ENCODE measurements at regions not wholly inside any gene's neighbourhood (a gene's known extent, or its start where the extent isn't known, plus 50 kb on each side); places are given as distances from the start of the nearest gene placed in this dataset. TPM values are rescaled to one million over a fixed set of nuclear protein-coding genes. Genes with fewer than 3 reads are reported as not detected.

GRCh38 chr11:24421766-24422165, 75.1 kb upstream of the LUZP2 start:
- no peaks in the 10 kb centered on the region for H3K36me3 ChIP-seq (ENCODE audit: control insufficient read depth in 2 of 3, insufficient read depth in 3 of 3, low read length in 3 of 3)
- Mint-ChIP-seq H3K9me3 (peaks cover 0 to 13% (median 3%) of the 10 kb centered on the region in 11 donors), H3K36me3 (no peaks in the 10 kb centered on the region), H3K4me1 (no peaks in the 10 kb centered on the region), H3K4me3 (no peak overlapping the region), H3K27me3 (no peaks in the 10 kb centered on the region), H3K27ac (no peak overlapping the region)
- ATAC-seq (no peak), DNase-seq (no peak)
- no peaks in the 10 kb centered on the region for H3K27me3 ChIP-seq (ENCODE audit: control insufficient read depth in 2 of 2, insufficient read depth in 2 of 2, low read length in 2 of 2)
- H3K4me1 ChIP-seq (ENCODE audit: control insufficient read depth in 2 of 2, insufficient read depth in 2 of 2, low read length in 2 of 2) = no peaks in the 10 kb centered on the region
- CTCF ChIA-PET = no interaction called here
- H3K9me3 ChIP-seq (ENCODE audit: control insufficient read depth in 2 of 3, low read length in 3 of 3) = no peaks in the 10 kb centered on the region
- intact Hi-C loops (cut with micrococcal nuclease) = no loop called here
- POLR2A ChIA-PET = no interaction called here
- H3K27ac ChIP-seq (ENCODE audit: low read depth, low read length) = no peak overlapping the region
- no peak overlapping the region for H3K4me3 ChIP-seq (ENCODE audit: low read length)

GRCh38 chr11:24422376-24422775, 74.5 kb upstream of the LUZP2 start:
- DNase-seq (no peak), ATAC-seq (no peak)
- no peaks in the 10 kb centered on the region for H3K4me1 Mint-ChIP-seq
- no peaks in the 10 kb centered on the region for H3K36me3 Mint-ChIP-seq
- H3K9me3 Mint-ChIP-seq = peaks cover 0 to 10% (median 1%) of the 10 kb centered on the region in 11 donors
- Histone ChIP-seq H3K27ac (ENCODE audit: low read depth, low read length) (no peak overlapping the region), H3K36me3 (ENCODE audit: control insufficient read depth in 2 of 3, insufficient read depth in 3 of 3, low read length in 3 of 3) (no peaks in the 10 kb centered on the region), H3K4me1 (ENCODE audit: control insufficient read depth in 2 of 2, insufficient read depth in 2 of 2, low read length in 2 of 2) (no peaks in the 10 kb centered on the region), H3K27me3 (ENCODE audit: control insufficient read depth in 2 of 2, insufficient read depth in 2 of 2, low read length in 2 of 2) (no peaks in the 10 kb centered on the region), H3K9me3 (ENCODE audit: control insufficient read depth in 2 of 3, low read length in 3 of 3) (no peaks in the 10 kb centered on the region), H3K4me3 (ENCODE audit: low read length) (no peak overlapping the region)
- CTCF ChIA-PET = no interaction called here
- H3K27ac Mint-ChIP-seq = no peak overlapping the region
- no peaks in the 10 kb centered on the region for H3K27me3 Mint-ChIP-seq
- POLR2A ChIA-PET = no interaction called here
- no peak overlapping the region for H3K4me3 Mint-ChIP-seq
- intact Hi-C loops (cut with micrococcal nuclease) = no loop called here

DNA sequence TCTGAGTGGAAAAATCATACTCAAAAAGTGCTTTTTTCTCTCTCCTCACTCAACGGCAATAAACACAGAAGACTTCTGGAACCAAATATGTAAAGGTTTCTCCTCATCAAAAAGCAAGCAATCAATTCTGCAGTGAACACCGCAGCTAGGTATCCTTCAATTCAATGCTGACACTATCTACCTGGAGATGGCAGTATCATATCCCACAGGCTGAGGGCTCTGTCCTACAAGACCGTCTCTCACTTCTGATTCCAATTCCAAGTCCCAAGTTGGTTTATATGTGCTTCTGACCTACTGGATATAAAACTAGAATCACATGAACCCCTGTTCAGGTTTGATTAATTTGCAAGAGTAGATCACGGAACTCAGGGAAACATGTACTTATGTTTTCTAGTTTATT, 59.7 kb upstream of the LUZP2 start:
- DNase-seq (no peak), ATAC-seq (no peak)
- H3K4me3 Mint-ChIP-seq = no peak overlapping the region
- H3K27me3 Mint-ChIP-seq = no peaks in the 10 kb centered on the region
- no peaks in the 10 kb centered on the region for H3K36me3 Mint-ChIP-seq
- H3K4me3 ChIP-seq (ENCODE audit: low read length) = no peak overlapping the region
- CTCF ChIA-PET = no interaction called here
- H3K27me3 ChIP-seq (ENCODE audit: control insufficient read depth in 2 of 2, insufficient read depth in 2 of 2, low read length in 2 of 2) = no peaks in the 10 kb centered on the region
- H3K4me1 Mint-ChIP-seq = no peaks in the 10 kb centered on the region
- H3K9me3 Mint-ChIP-seq = peaks cover 0 to 6% (median 3%) of the 10 kb centered on the region in 11 donors
- H3K9me3 ChIP-seq (ENCODE audit: control insufficient read depth in 2 of 3, low read length in 3 of 3) = no peaks in the 10 kb centered on the region
- no peak overlapping the region for H3K27ac Mint-ChIP-seq
- no peak overlapping the region for H3K27ac ChIP-seq (ENCODE audit: low read depth, low read length)
- intact Hi-C loops (cut with micrococcal nuclease) = no loop called here
- H3K36me3 ChIP-seq (ENCODE audit: control insufficient read depth in 2 of 3, insufficient read depth in 3 of 3, low read length in 3 of 3) = no peaks in the 10 kb centered on the region
- no peaks in the 10 kb centered on the region for H3K4me1 ChIP-seq (ENCODE audit: control insufficient read depth in 2 of 2, insufficient read depth in 2 of 2, low read length in 2 of 2)
- POLR2A ChIA-PET = no interaction called here

Small RNA genes in the stretch of these regions (microRNA-seq; reads per million reads assigned to microRNA genes)
- not detected for gene MIR8054 (ENCODE audit: borderline microRNAs expressed)

All from naive thymus-derived CD4-positive, alpha-beta T cell (primary cell).